HG03354 (cell line): ENCODE measurements at regions not wholly inside any gene's neighbourhood (a gene's known extent, or its start where the extent isn't known, plus 50 kb on each side); places are given as distances from the start of the nearest gene placed in this dataset.
"Not testable (repeated sequence)": the region's sequence is repeated elsewhere in the genome, so short reads cannot be mapped to it uniquely, and the experiment has no call there.

Experiments used
- ATAC-seq: cut with Tn5 transposase; IDR thresholded peaks from one replicate; pipeline ENCODE4 v1.9.1; 2021; ENCODE audit warnings: mild to moderate bottlenecking; ENCODE audit not compliant: unreplicated experiment, poor library complexity, severe bottlenecking

- no peak for ATAC-seq
Measured at GRCh38 chr15:69693059-69693458, 240.4 kb downstream of the RPLP1 start.

GRCh38 chr15:69696946-69697345, 244.3 kb downstream of the RPLP1 start:
- ATAC-seq: no peak

GRCh38 chr15:69697916-69698315, 245.3 kb downstream of the RPLP1 start:
- ATAC-seq: no peak

GRCh38 chr15:69699096-69699495, 246.5 kb downstream of the RPLP1 start:
- no peak for ATAC-seq

- ATAC-seq: no peak
Measured at GRCh38 chr15:69700380-69700779, 247.8 kb downstream of the RPLP1 start.

GRCh38 chr15:69701198-69701597, 248.6 kb downstream of the RPLP1 start:
- ATAC-seq: no peak

- ATAC-seq: no peak
Measured at GRCh38 chr15:69703532-69704187, 251.0 kb downstream of the RPLP1 start.

- ATAC-seq: no peak
Measured at GRCh38 chr15:69704229-69704628, 251.6 kb downstream of the RPLP1 start.

- no peak for ATAC-seq
Measured at GRCh38 chr15:69704700-69705099, 252.1 kb downstream of the RPLP1 start.

- no peak for ATAC-seq
Measured at GRCh38 chr15:69706353-69707097, 253.9 kb downstream of the RPLP1 start.

GRCh38 chr15:69707241-69707640, 254.6 kb downstream of the RPLP1 start:
- not testable (repeated sequence) for ATAC-seq

GRCh38 chr15:69708436-69709122, 256.0 kb downstream of the RPLP1 start:
- ATAC-seq: not testable (repeated sequence)

- no peak for ATAC-seq
Measured at GRCh38 chr15:69712991-69713390, 260.4 kb downstream of the RPLP1 start.

- peak; percentile 95 for ATAC-seq
Measured at GRCh38 chr15:69713726-69714559, 261.3 kb downstream of the RPLP1 start.

- ATAC-seq: no peak
Measured at GRCh38 chr15:69715210-69715609, 262.6 kb downstream of the RPLP1 start.

- no peak for ATAC-seq
Measured at GRCh38 chr15:69718436-69718835, 265.8 kb downstream of the RPLP1 start.

GRCh38 chr15:69718916-69719315, 266.3 kb downstream of the RPLP1 start:
- no peak for ATAC-seq

- ATAC-seq: peak; percentile 69
Measured at GRCh38 chr15:69719527-69720240, 267.1 kb downstream of the RPLP1 start.

GRCh38 chr15:69720536-69720935, 267.9 kb downstream of the RPLP1 start:
- ATAC-seq: no peak
